NCI-H128 (cell line): ENCODE measurements at regions not wholly inside any gene's neighbourhood (a gene's known extent, or its start where the extent isn't known, plus 50 kb on each side); places are given as distances from the start of the nearest gene placed in this dataset.
"Not testable (repeated sequence)": the region's sequence is repeated elsewhere in the genome, so short reads cannot be mapped to it uniquely, and the experiment has no call there.

Experiments
- DNase-seq: peaks from one replicate; lab custom pipeline; 2025; ENCODE audit not compliant: unreplicated experiment; lab: John Stamatoyannopoulos, UW

DNA sequence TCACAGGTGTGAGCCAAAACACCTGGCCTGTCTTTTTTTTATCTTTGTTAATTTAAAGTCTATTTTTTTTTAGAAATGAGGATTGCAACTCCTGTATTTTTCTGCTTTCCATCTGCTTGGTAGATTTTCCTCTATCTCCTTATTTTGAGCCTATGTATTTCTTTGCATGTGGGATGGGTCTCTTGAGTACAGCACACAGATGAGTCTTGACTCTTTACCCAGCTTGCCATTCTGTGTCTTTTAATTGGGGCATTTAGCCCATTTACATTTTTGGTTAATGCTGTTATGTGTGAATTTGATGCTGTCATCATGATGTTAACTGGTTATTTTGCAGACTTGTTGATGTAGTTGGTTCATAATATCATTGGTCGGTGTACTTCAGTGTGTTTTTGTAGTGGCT lies 317.4 kb downstream of the IPO8 start:
- no peak for DNase-seq

DNA sequence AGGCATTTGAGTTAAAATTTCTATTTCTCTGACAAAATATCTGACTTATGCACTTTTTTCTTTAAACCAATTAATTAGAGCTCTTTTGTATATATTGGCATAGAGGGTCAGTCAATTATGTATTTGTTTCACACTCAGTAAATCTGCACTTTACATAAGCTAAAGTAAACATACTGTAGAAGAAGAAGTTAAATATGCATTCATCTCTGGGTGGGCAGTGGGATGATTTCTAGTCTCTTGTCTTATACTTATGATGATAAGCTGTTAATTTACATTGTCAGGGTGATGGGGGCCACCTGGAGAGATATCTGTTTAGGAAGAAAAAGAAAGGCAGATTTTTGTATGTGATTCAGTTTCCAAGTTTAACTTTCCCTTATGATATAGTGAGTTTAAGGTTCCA lies 330.8 kb downstream of the IPO8 start:
- DNase-seq: no peak

DNA sequence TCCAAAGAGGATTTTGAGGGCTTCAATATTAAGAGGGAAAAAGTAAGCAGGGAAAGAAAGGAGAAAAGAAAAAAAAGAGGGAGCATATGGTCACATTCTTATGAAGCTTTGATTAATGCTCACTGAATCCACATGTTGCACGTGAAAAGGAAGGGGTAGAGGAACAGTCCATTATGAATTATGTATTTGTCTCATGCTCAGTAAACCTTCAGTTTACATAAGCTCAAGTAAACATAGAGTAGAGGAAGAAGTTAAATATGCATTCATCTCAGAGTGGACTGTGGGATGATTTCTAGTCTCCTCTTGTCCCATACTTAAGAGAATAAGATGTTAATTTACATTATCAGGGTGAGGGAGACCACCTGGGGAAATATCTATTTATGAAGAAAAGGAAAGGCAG lies 334.5 kb downstream of the IPO8 start:
- no peak for DNase-seq

DNA sequence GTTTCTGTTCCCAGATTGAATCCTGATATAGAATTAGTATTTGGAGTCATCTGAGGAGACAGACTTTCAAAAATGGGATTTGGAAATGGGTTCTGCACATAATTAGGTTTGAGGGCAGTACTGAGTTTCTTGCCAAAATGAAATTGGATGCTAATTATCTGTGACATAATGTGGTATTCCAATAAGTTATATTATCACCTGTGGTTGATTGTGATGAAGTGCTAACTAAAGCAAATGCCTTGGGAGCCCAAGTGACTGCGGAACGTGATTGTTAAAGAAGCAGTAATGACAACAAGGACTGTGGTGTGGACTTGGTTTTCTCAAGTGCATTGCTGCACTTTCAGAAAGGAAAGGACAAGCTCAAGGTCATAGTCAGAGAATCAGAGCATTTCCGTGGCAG lies 337.0 kb downstream of the IPO8 start:
- DNase-seq: no peak

DNA sequence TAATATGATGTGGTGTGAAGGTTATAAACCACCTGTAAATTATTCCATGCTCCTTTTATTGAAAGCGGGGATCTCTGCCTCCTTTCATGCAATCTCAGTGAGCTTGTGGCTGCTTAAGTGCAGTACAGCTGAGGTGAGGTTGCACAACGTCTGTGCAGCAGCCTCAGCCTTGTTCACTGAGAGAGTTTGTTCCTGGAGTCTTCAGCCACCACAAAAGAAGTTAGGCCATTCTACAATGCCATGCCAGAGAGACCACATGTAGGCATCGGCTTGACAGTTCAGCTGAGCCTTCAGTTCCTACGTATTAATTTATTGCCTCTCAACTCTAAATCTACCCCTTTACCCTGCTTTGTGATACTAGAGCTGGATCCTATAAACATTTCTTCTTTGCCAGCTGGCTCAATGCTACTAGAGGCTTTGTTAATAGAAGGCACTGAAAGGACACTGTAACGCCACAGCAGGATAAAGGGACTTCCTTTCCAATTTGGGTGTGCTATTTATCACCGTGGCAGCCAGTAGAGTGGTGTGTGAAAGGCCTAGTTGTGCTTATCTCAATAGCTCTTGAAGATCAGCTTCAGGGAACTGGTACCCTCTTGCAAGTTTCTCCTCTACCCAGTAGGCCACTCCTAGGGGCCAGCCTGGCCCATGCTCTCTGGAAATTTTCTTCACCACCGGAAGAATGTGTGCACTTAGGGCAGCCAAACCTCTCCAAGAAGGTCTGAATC lies 337.7 kb downstream of the IPO8 start:
- no peak for DNase-seq

DNA sequence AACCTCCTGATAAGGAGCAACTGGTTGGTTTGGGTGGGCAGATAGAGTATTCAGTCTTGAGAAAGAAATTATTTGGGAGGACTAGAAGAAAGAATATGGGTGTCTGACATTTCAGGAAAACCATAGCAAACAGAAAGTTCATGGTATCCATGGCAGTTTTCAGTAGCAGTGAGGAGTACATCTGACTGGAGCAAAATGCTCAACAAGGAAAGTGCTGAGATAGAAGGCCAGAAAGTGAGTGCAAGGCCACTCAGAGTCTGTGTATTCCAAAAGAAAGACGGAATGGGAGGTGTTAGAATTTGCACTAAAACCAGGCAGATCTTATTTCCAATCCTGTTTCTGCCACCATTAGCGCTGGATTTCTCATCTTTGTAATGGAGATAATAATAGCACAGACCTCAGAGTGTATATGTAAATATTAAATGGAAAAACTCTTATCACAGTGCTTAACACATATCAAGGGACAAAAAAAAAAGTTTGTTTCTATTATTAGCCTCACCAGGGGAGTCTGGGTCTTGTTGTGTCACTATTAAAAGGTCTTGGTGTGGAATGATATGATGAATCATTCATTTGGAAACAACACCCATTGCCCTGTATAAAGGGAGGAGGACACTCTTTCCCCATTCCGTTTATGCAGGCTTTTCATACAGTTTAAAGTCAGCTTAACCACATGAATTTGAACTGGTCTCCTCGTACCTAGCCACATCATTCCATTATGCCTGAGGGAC lies 349.8 kb downstream of the IPO8 start:
- no peak for DNase-seq

DNA sequence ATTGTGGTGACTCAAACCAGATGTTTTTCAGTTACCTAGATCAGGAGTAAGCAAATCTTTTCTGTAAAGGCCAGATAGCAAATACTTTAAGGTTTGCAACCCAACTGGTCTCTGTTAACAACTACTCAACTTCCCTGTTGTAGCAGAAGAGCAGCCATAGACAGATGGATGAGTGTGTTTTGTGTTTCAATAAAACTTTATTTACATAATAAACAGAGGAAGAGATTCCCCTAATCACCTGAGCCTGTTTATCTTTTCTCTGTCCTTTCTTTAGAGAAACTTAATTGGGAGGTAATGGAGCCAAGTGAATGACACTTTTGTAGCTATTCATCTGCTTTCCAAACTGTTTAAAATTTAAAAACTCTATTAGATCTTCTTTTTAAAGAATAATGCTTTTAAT lies 365.1 kb downstream of the IPO8 start:
- DNase-seq: no peak

DNA sequence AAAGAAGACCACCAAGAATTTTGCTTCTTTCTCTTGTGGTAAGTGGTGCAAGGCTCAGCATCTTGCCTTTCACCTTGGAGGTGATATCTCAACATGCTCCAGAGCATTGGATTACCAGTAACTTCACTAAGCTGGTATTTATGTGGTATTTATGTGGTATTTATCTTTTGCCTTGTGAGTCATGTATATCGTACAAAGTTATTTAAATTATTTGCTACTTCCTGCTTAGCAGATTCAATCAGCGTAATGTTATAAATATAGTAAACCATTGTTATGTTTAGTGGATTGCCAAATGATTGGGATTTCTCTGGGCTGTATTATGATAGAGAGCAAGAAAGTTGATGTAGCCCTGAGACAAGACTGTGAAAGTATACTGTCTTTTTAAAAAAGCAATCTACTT lies 366.4 kb downstream of the IPO8 start:
- DNase-seq: no peak

DNA sequence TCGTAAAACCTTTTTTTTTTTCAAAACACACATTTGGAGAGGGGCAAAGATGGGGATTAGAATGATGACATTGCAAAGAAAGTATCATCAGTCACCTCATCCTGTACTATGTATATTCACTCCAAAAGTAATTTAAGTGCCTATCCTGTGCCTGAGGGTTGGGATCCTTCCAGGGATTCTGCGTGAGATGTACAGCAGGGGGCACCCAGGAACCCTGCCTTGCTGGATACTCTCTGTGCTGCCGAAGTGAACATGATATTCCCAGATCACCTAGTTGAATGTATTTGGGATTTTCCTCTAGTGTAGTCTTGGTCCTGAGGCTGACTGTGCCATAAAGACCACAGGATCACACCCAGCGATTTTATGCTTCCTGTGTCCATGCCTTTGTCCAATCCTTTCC lies 372.7 kb downstream of the IPO8 start:
- DNase-seq: no peak

DNA sequence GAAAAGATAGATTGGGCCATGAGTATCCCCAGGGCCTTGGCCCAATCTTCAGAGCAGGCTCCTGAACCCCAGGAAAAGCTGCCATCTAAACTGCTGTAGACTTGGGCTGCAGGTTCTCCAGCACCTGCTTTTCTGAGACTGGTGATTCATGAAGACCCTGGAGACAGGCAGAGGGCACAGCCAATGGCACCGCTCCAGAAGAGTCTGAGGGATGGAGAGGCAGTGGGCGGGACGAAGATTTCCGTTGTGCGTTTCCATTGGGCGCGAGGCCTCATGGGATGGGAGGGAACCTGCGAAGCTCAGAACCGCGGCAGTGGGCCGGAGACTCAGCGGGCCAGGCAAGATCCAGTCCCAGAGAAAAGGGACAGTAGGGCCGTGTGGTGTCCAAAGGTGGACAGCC lies 375.1 kb downstream of the IPO8 start:
- DNase-seq: no peak

DNA sequence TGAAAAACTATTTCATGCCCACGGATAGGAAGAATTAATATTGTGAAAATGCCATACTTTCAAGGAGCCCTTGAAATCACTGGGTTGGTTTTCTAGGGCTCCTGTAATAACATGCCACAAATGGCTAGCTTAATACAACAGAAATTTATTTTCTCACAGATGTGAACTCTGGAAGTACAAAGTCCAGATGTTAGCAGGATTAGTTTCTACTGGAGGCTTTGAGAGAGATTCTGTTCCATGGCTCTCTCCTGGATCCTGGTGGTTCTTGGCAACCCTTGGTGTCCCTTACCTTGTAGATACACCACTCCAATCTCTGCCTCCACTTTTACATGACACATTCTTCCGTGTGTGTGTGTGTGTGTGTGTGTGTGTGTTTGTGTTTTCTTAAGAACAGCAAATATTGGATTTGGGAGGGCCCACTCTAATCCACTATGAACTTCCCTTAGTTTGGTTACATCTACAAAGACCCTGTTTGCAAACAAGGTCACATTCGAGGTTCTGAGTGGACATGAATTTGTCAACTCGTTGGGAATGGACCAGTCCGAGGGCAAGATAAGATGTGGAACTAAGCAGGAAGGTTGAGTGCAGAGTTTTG lies 381.1 kb downstream of the IPO8 start:
- no peak for DNase-seq

DNA sequence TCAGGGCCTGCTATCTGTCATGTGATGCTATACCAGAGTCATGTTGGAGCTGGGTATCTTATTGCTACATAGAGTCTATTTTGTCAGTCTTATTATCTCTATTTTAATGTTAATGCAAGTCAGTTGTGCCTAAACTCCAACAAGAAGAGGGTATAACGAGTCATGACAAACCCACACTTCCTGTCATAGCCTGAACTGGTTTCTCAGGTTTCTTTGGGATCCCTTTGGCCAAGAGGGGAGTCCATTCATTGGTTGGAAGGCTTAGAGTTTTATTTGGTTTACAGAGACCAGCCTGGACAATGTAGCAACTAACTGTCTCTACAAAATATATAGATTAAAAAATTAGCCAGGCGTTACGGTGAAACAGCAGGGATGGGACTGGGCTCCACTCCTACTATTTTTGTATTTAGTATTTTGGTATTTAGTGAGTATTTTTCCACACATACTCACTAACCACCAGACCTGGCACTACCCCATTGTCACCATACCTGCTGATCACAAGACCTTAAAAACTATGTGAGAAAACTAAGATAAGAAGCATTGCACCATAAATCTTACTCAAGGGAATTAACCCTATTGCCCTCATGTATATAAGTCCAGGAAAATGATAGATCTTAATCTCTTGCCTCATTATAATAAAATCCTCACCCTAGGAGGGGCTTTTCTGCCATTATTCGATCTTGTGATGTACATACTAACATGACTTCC lies 387.5 kb downstream of the IPO8 start:
- no peak for DNase-seq

DNA sequence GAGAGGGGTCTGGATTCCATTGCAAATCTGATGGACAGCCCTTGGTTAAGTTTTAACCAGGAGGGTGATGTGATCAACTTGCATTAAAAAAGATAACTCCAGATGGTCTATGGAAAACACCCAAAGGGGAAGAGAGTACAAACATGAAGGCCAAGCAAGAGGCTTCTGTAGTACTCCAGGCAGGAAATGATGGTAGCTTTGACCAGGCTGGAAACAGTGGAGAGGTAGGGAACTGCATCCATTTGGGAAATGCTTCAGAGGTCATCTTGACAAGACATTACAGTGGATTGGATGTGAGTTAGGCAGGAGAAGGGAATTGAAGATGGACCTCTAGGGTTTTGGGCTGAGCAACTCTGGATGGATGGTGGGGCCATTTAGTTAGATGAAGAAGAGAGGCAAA lies 391.1 kb downstream of the IPO8 start:
- DNase-seq: no peak

DNA sequence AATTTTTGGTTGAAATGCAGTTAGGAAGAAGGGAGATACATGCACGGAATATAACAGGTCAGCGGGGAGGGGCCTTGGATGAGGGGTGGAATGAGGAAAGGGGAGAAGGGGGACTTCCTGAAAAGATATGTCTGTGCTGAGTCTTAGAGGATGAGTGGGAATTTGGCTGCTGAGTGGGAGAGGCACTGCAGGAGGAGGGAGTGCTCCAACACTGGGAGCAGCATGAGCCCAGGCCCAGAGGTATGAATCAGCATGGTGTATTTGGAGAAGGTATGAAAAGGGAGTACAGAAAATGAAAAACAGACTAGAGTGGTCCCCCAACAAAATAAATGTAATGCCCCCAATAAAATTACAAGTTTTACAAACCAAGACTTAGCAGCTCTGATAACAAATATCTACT lies 394.4 kb downstream of the IPO8 start:
- no peak for DNase-seq

DNA sequence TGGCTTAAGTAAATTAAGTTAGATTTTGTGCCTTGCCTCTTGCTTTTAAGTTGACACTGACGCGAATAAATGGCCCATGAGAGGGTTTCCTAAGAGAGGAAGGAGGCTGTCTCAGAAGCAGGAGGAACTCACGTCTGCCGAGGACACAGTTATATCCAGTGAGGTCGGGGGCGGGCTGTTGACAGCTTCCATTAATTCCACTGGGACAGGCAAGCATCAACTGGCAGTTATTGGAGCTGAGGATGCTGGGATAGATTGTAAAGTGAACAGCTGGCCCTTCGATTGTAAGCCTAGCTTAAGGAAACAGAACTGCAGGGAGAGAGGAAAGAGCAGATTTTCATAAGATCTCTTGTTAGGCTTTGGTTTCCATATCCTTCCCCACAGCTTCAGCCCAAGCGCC lies 399.2 kb downstream of the IPO8 start:
- no peak for DNase-seq

DNA sequence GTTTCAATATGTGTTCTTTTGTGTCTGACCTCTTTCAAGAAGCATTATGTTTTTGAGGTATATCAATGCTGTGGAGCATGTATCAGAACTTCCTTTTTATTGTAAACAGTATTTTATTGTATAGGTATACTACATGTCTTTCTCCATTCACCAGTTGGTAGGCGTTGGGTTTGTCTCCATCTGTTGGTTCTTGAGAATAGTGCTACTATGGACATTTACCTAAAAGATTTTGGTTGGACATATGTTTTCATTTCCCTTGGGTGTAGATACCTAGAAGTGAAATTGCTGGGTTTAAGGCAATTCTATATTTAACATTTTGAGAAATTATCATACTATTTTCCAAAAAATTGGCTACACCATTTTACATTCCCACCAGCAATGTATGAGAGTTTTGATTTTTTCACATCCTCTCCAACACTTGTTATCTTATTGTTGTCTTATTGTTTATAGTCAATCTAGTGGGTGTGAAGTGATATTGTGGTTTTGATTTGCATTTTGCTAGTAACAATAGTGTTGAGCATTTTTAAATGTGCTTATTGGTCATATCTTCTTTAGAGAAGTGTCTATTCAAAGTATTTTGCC lies 409.2 kb downstream of the IPO8 start:
- DNase-seq: peak; percentile 13

DNA sequence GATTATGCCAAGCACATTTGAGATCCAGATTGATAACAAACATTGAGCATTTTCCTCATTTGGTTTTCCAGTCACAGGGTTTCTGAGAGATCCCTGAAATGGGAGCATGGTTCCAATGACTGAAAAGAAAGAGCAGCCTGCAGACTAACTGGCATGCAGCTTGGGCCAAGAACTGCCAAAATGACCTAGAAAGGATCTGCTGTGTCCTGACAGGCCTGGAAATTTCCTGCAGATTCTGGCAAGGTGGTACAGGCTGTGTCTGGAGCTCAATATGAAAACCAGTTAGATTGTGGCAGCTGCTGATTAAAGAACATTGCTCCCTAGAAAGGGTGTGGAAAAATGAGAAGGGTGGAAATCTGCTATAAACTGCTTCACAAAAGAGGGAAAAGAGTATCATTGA lies 417.3 kb downstream of the IPO8 start:
- DNase-seq: no peak

DNA sequence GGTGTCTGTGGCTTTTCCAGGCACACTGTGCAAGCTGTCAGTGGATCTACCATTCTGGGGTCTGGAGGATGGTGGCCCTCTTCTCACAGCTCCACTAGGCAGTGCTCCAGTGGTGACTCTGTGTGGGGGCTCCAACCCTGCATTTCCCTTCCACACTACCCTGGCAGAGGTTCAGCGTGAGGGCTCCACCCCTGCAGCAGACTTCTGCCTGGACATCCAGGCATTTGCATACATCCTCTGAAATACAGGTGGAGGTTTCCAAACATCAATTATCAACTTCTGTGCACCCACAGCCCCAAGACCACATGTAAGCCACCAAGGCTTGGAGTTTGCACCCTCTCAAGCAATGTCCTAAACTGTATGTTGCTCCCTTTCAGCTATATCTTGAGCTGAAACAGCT lies 423.2 kb downstream of the IPO8 start:
- not testable (repeated sequence) for DNase-seq

DNA sequence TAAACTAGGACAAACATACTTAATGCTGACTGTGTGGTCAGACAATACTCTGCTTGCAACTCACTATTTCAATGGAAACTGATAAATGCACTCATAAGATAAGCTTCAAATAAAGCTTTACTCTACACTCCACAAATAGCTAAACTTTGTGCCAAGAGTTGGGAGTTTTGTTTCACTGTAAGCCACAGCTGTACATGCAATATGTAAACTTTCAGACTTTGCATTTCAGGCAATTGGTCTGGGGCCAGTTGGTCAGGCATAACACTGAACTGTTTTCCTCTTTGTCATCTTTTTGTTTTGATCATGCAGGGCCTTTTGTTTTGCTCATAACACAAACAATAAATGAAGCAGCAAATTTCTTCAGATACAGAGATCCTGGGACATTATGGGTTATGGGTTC lies 426.2 kb downstream of the IPO8 start:
- no peak for DNase-seq

DNA sequence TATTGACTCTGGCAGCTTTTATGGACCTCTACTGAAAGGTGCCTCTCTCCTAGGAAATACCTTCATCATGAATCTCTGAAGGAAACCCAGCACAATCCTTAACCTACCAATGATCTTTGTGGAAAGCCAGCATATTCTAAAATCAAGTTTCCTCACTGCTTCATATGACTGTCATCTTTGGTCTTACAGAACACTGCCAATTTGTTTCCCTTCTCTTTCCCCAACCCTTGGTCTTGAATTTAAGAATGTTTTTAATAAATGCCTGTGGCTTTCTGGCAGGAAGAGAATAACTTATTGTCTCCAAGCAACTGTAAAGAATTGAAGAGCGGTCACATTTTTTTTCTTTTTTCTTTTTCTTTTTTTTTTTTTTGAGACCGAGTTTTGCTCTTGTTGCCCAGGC lies 427.6 kb downstream of the IPO8 start:
- DNase-seq: no peak

DNA sequence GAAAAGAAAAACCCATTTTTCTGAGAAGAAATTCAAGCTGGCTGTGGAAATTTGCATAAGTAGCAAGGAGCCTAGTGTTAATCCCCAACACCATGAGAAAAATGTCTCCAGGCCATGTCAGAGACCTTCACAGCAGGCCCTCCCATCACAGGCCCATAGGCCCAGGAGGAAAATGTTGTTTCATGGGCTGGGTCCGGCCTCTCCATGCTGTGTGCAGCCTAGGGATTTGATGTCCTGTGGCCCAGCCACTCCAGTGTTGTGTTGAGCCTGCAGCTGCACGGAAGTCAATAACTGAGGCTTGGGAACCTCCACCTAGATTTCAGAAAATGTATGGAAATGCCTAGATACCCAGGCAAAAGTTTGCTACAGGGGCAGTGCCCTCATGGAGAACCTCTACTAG lies 432.2 kb downstream of the IPO8 start:
- DNase-seq: no peak

DNA sequence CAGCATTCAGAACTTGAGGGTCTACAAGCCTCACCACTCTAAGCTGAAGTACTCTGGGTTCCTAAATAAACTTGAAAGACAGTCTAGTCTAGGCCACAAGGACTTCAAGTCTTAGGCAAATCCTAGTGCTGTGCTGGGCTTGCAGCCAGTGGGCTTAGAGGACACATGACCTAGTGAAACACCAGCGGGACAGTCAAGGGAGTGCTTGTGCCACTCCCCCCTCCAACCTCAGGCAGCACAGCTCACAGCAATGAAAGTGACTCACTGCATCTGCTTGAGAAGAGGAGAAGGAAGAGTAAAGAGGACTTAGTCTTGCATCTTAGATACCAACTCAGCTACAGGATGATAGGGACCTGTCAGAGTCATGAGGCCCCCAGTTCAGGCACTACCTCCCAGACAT lies 438.1 kb downstream of the IPO8 start:
- DNase-seq: no peak
